ENCODE measurements at regions not wholly inside any gene's neighbourhood (a gene's known extent, or its start where the extent isn't known, plus 50 kb on each side); places are given as distances from the start of the nearest gene placed in this dataset.

- no peak for TF ChIP-seq GLIS3 (CRISPR knock-in tag; IDR thresholded peaks at IDR 0.05)
- no peak for TF ChIP-seq OSR1 (CRISPR knock-in tag; IDR thresholded peaks at IDR 0.05)
- TF ChIP-seq TSHZ2 (CRISPR knock-in tag; IDR thresholded peaks at IDR 0.05), result no peak
- TF ChIP-seq ISL1 (CRISPR knock-in tag; IDR thresholded peaks at IDR 0.05), result no peak
- TF ChIP-seq BACH2 (CRISPR knock-in tag; IDR thresholded peaks at IDR 0.05; ENCODE audit: borderline replicate concordance), result no peak
- no peak for TF ChIP-seq SNAI2 (CRISPR knock-in tag; IDR thresholded peaks at IDR 0.05)
- TF ChIP-seq ZFP3 (CRISPR knock-in tag; IDR thresholded peaks at IDR 0.05), result no peak
- no peak for TF ChIP-seq TOX (CRISPR knock-in tag; IDR thresholded peaks at IDR 0.05; ENCODE audit: borderline replicate concordance)
- TF ChIP-seq PATZ1 (CRISPR knock-in tag; IDR thresholded peaks at IDR 0.05; ENCODE audit: borderline replicate concordance), result no peak
- ATAC-seq, result no peak
Measured at GRCh38 chr1:194277927-194278326, 1091.5 kb upstream of the B3GALT2 start.

GRCh38 chr1:194273660-194274059 lies 1087.2 kb upstream of the B3GALT2 start:
- no peak for ATAC-seq
- no peak for TF ChIP-seq ZNF565 (CRISPR knock-in tag; conservative IDR thresholded peaks at IDR 0.05; ENCODE audit: low read depth)
- TF ChIP-seq TOX (CRISPR knock-in tag; IDR thresholded peaks at IDR 0.05; ENCODE audit: borderline replicate concordance), result no peak
- no peak for TF ChIP-seq PPARA (CRISPR knock-in tag; IDR thresholded peaks at IDR 0.05; ENCODE audit: borderline replicate concordance)
- TF ChIP-seq ZC3H10 (CRISPR knock-in tag; IDR thresholded peaks at IDR 0.05), result no peak
- TF ChIP-seq ZFP3 (CRISPR knock-in tag; IDR thresholded peaks at IDR 0.05), result no peak
- no peak for TF ChIP-seq PATZ1 (CRISPR knock-in tag; IDR thresholded peaks at IDR 0.05; ENCODE audit: borderline replicate concordance)

- TF ChIP-seq ZNF8 (CRISPR knock-in tag; IDR thresholded peaks at IDR 0.05) (no peak), CSRNP3 (CRISPR knock-in tag; IDR thresholded peaks at IDR 0.05) (no peak), POU6F1 (CRISPR knock-in tag; IDR thresholded peaks at IDR 0.05; ENCODE audit: borderline replicate concordance, low read depth) (no peak), ESRRG (CRISPR knock-in tag; IDR thresholded peaks at IDR 0.05) (no peak), RARB (CRISPR knock-in tag; IDR thresholded peaks at IDR 0.05) (no peak), ZNF70 (CRISPR knock-in tag; IDR thresholded peaks at IDR 0.05) (no peak), ZFP30 (CRISPR knock-in tag; IDR thresholded peaks at IDR 0.05) (no peak), SNAI2 (CRISPR knock-in tag; IDR thresholded peaks at IDR 0.05) (no peak), TSHZ2 (CRISPR knock-in tag; IDR thresholded peaks at IDR 0.05) (no peak)
- no peak for ATAC-seq
Measured at GRCh38 chr1:194268839-194269238, 1082.4 kb upstream of the B3GALT2 start.
